Liver (tissue), 8 donors: ENCODE measurements at regions not wholly inside any gene's neighbourhood (a gene's known extent, or its start where the extent isn't known, plus 50 kb on each side); places are given as distances from the start of the nearest gene placed in this dataset.

ENCODE experiments used
- DNase-seq: peaks from one replicate; pipeline ENCODE4 v3.0.0-alpha.2; 2017; ENCODE audit warnings: low spot score
- H3K27ac ChIP-seq, 2 donors: one replicate each; pipeline ENCODE4 v1.7.0; 2013; ENCODE audit warnings: inconsistent platforms in 2 of 2, low read length in 2 of 2, control low read depth in 1 of 2, low read depth in 1 of 2, mild to moderate bottlenecking in 1 of 2
- H3K27me3 ChIP-seq, 4 donors: one replicate each; pipeline versions ENCODE4 v1.6.1 to v1.7.0; 2013; ENCODE audit warnings: low read length in 3 of 4, inconsistent platforms in 1 of 4, mild to moderate bottlenecking in 1 of 4, moderate library complexity in 1 of 4; ENCODE audit not compliant: control insufficient read depth in 4 of 4, insufficient read depth in 4 of 4
- H3K36me3 ChIP-seq, 4 donors: one replicate each; pipeline versions ENCODE4 v1.6.1 to v1.7.0; 2013; ENCODE audit warnings: low read length in 3 of 4, mild to moderate bottlenecking in 3 of 4, low read depth in 1 of 4, moderate library complexity in 1 of 4; ENCODE audit not compliant: control insufficient read depth in 4 of 4, insufficient read depth in 3 of 4
- H3K4me1 ChIP-seq, 4 donors: one replicate each; pipeline versions ENCODE4 v1.6.1 to v1.7.0; 2013; ENCODE audit warnings: low read length in 3 of 4, mild to moderate bottlenecking in 3 of 4, moderate library complexity in 1 of 4; ENCODE audit not compliant: control insufficient read depth in 4 of 4, insufficient read depth in 4 of 4
- H3K4me3 ChIP-seq, 3 donors: one replicate each; pipeline versions ENCODE4 v1.6.1 to v1.7.0; 2013; ENCODE audit warnings: low read length in 3 of 3, control low read depth in 1 of 3, low read depth in 1 of 3, mild to moderate bottlenecking in 1 of 3
- H3K9ac ChIP-seq, 2 donors: one replicate each; pipeline ENCODE4 v1.7.0; 2013; ENCODE audit warnings: low read length in 2 of 2, mild to moderate bottlenecking in 2 of 2, moderate library complexity in 2 of 2, control low read depth in 1 of 2, low read depth in 1 of 2
- H3K9me3 ChIP-seq, 4 donors: one replicate each; pipeline versions ENCODE4 v1.6.1 to v1.7.0; 2013; ENCODE audit warnings: low read length in 3 of 4; ENCODE audit not compliant: control insufficient read depth in 4 of 4
- EGR1 ChIP-seq, 2 donors: IDR thresholded peaks; 2 replicates each; pipeline ENCODE4 v1.6.1; 2016 to 2018; ENCODE audit warnings: antibody characterized with exemption in 2 of 2, low read depth in 2 of 2
- FOXA1 ChIP-seq: IDR thresholded peaks from 2 replicates; pipeline ENCODE4 v1.6.1; 2016; ENCODE audit warnings: antibody characterized with exemption
- FOXA2 ChIP-seq: IDR thresholded peaks from 2 replicates; pipeline ENCODE4 v1.6.1; 2016; ENCODE audit warnings: antibody characterized with exemption
- GABPA ChIP-seq, 2 donors: IDR thresholded peaks in 1 of 2; conservative IDR thresholded peaks in 1 of 2; 2 replicates each; pipeline ENCODE4 v1.6.1; 2016; ENCODE audit warnings: antibody characterized with exemption in 2 of 2, mild to moderate bottlenecking in 1 of 2, moderate library complexity in 1 of 2
- HNF4A ChIP-seq, 2 donors: conservative IDR thresholded peaks; 2 replicates each; pipeline ENCODE4 v1.6.1; 2016; ENCODE audit warnings: antibody characterized with exemption in 2 of 2, mild to moderate bottlenecking in 2 of 2
- HNF4G ChIP-seq: IDR thresholded peaks from 2 replicates; pipeline ENCODE4 v1.6.1; 2016; ENCODE audit warnings: antibody characterized with exemption
- NR2F2 ChIP-seq: IDR thresholded peaks from 2 replicates; pipeline ENCODE4 v1.6.1; 2016; ENCODE audit warnings: antibody characterized with exemption
- RAD21 ChIP-seq, 2 donors: IDR thresholded peaks; 2 replicates each; pipeline ENCODE4 v1.6.1; 2016; ENCODE audit warnings: antibody characterized with exemption in 2 of 2, mild to moderate bottlenecking in 2 of 2
- RXRA ChIP-seq, 2 donors: IDR thresholded peaks; 2 replicates each; pipeline ENCODE4 v1.6.1; 2017 to 2018; ENCODE audit warnings: antibody characterized with exemption in 2 of 2, mild to moderate bottlenecking in 1 of 2
- SP1 ChIP-seq: IDR thresholded peaks from 2 replicates; pipeline ENCODE4 v1.6.1; 2018; ENCODE audit warnings: antibody characterized with exemption, mild to moderate bottlenecking
- TAF1 ChIP-seq: conservative IDR thresholded peaks from 2 replicates; pipeline ENCODE4 v1.6.1; 2016; ENCODE audit warnings: antibody characterized with exemption, mild to moderate bottlenecking
- YY1 ChIP-seq: IDR thresholded peaks from 2 replicates; pipeline ENCODE4 v1.6.1; 2016; ENCODE audit warnings: antibody characterized with exemption, mild to moderate bottlenecking
- ZBTB33 ChIP-seq: IDR thresholded peaks from 2 replicates; pipeline ENCODE4 v1.6.1; 2016; ENCODE audit warnings: antibody characterized with exemption
- WGBS: extraction: QIAGEN DNeasy Blood & Tissue Kit; methylation state at CpG from one replicate; pipeline ENCODE4 v1.1.7; 2013; 5-methylcytosine and 5-hydroxymethylcytosine counted together
- TF ChIP-seq, protein P1 (sequence below): IDR thresholded peaks from 2 replicates; pipeline ENCODE4 v1.6.1; 2016; ENCODE audit warnings: antibody characterized with exemption
- TF ChIP-seq, protein P2 (sequence below): fragments of 150-350 bp; IDR thresholded peaks from 2 replicates; pipeline ENCODE4 v1.5.1; 2017; ENCODE audit warnings: improper control_type of control experiment, low read depth, low read length; ENCODE audit not compliant: missing input control
- TF ChIP-seq, protein P3 (sequence below): IDR thresholded peaks from 2 replicates; pipeline ENCODE4 v1.6.1; 2016; ENCODE audit warnings: antibody characterized with exemption
- TF ChIP-seq, protein P4 (sequence below): IDR thresholded peaks from 2 replicates; pipeline ENCODE4 v1.6.1; 2016; ENCODE audit warnings: antibody characterized with exemption, mild to moderate bottlenecking
- donor health status: healthy.
- donor health status: healthy.
- donor health status: healthy.
- donor health status: healthy.
- donor health status: healthy.

GRCh38 chr11:24390016-24390415, 106.8 kb upstream of the LUZP2 start:
- Histone ChIP-seq H3K4me1 (no peaks in the 10 kb centered on the region), H3K27me3 (no peaks in the 10 kb centered on the region), H3K36me3 (no peaks in the 10 kb centered on the region), H3K27ac (no peak overlapping the region), H3K4me3 (no peak overlapping the region), H3K9me3 (no peaks in the 10 kb centered on the region), H3K9ac (no peak overlapping the region)
- DNase-seq = no peak
- WGBS = 62% methylated on average over 5 of the region's 5 CpGs
- TF ChIP-seq, protein P1, sequence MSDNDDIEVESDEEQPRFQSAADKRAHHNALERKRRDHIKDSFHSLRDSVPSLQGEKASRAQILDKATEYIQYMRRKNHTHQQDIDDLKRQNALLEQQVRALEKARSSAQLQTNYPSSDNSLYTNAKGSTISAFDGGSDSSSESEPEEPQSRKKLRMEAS = no peak
- TF ChIP-seq HNF4A (conservative IDR thresholded peaks at IDR 0.05) (no peak), GABPA (IDR thresholded peaks at IDR 0.05 in 1 of 2, conservative IDR thresholded peaks at IDR 0.05 in 1 of 2) (no peak), TAF1 (no peak), NR2F2 (no peak), YY1 (no peak), FOXA1 (no peak), FOXA2 (no peak), RXRA (IDR thresholded peaks at IDR 0.05) (no peak), SP1 (no peak), HNF4G (no peak)
- TF ChIP-seq, protein P2, sequence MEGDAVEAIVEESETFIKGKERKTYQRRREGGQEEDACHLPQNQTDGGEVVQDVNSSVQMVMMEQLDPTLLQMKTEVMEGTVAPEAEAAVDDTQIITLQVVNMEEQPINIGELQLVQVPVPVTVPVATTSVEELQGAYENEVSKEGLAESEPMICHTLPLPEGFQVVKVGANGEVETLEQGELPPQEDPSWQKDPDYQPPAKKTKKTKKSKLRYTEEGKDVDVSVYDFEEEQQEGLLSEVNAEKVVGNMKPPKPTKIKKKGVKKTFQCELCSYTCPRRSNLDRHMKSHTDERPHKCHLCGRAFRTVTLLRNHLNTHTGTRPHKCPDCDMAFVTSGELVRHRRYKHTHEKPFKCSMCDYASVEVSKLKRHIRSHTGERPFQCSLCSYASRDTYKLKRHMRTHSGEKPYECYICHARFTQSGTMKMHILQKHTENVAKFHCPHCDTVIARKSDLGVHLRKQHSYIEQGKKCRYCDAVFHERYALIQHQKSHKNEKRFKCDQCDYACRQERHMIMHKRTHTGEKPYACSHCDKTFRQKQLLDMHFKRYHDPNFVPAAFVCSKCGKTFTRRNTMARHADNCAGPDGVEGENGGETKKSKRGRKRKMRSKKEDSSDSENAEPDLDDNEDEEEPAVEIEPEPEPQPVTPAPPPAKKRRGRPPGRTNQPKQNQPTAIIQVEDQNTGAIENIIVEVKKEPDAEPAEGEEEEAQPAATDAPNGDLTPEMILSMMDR = no peak
- TF ChIP-seq, protein P3, sequence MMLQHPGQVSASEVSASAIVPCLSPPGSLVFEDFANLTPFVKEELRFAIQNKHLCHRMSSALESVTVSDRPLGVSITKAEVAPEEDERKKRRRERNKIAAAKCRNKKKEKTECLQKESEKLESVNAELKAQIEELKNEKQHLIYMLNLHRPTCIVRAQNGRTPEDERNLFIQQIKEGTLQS = no peak

- no peak for DNase-seq
- no peak overlapping the region for H3K27ac ChIP-seq
- no peak overlapping the region for H3K4me3 ChIP-seq
- no peaks in the 10 kb centered on the region for H3K4me1 ChIP-seq
- no peaks in the 10 kb centered on the region for H3K27me3 ChIP-seq
- no peaks in the 10 kb centered on the region for H3K36me3 ChIP-seq
- no peak overlapping the region for H3K9ac ChIP-seq
- 69% methylated on average over 1 of the region's 1 CpG for WGBS
- no peak for TF ChIP-seq YY1
- no peaks in the 10 kb centered on the region for H3K9me3 ChIP-seq
Measured at GRCh38 chr11:24390762-24391161, 106.1 kb upstream of the LUZP2 start.

DNA sequence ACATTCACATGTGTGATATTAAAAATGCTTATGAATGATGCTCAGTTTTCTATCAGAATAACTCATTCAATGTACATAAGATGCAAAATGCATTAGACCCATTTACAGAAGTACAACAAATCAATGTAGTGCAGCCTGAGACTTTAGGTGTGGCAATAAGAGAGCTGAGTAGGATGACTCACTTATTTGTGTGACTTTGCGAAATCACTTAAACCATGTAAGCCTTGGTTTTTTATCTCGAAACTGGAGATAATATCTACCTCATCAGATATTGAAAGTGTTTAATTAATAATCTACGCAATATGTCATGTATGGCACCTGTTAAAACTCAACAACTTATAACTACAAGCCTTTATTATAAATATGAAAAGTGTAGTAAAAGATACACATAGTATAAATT, 105.7 kb upstream of the LUZP2 start:
- no peak overlapping the region for H3K9ac ChIP-seq

More for the DNA sequence above, 105.7 kb upstream of the LUZP2 start:
- Histone ChIP-seq H3K4me3 (no peak overlapping the region), H3K27me3 (no peaks in the 10 kb centered on the region), H3K4me1 (no peaks in the 10 kb centered on the region), H3K36me3 (no peaks in the 10 kb centered on the region), H3K9me3 (no peaks in the 10 kb centered on the region), H3K27ac (no peak overlapping the region)
- DNase-seq = no peak
- no peak for TF ChIP-seq FOXA1
- TF ChIP-seq RAD21 (IDR thresholded peaks at IDR 0.05) = no peak
- TF ChIP-seq, protein P4, sequence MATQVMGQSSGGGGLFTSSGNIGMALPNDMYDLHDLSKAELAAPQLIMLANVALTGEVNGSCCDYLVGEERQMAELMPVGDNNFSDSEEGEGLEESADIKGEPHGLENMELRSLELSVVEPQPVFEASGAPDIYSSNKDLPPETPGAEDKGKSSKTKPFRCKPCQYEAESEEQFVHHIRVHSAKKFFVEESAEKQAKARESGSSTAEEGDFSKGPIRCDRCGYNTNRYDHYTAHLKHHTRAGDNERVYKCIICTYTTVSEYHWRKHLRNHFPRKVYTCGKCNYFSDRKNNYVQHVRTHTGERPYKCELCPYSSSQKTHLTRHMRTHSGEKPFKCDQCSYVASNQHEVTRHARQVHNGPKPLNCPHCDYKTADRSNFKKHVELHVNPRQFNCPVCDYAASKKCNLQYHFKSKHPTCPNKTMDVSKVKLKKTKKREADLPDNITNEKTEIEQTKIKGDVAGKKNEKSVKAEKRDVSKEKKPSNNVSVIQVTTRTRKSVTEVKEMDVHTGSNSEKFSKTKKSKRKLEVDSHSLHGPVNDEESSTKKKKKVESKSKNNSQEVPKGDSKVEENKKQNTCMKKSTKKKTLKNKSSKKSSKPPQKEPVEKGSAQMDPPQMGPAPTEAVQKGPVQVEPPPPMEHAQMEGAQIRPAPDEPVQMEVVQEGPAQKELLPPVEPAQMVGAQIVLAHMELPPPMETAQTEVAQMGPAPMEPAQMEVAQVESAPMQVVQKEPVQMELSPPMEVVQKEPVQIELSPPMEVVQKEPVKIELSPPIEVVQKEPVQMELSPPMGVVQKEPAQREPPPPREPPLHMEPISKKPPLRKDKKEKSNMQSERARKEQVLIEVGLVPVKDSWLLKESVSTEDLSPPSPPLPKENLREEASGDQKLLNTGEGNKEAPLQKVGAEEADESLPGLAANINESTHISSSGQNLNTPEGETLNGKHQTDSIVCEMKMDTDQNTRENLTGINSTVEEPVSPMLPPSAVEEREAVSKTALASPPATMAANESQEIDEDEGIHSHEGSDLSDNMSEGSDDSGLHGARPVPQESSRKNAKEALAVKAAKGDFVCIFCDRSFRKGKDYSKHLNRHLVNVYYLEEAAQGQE = no peak
- TF ChIP-seq SP1 = no peak
- TF ChIP-seq NR2F2 = no peak
- TF ChIP-seq EGR1 (IDR thresholded peaks at IDR 0.05; ENCODE audit: low read depth in 2 of 2) = no peak
- no peak for TF ChIP-seq GABPA (IDR thresholded peaks at IDR 0.05 in 1 of 2, conservative IDR thresholded peaks at IDR 0.05 in 1 of 2)
- TF ChIP-seq, protein P2 = no peak
- no peak for TF ChIP-seq ZBTB33
- TF ChIP-seq FOXA2 = no peak
- TF ChIP-seq, protein P3 = no peak
- WGBS = 74% methylated on average over 3 of the region's 3 CpGs
